SK-N-DZ (cell line): ENCODE measurements at regions not wholly inside any gene's neighbourhood (a gene's known extent, or its start where the extent isn't known, plus 50 kb on each side); places are given as distances from the start of the nearest gene placed in this dataset.
A peak's percentile ranks its signal among the peaks of the same experiment; 100 is the strongest.
"Not testable (repeated sequence)": the region's sequence is repeated elsewhere in the genome, so short reads cannot be mapped to it uniquely, and the experiment has no call there.

Experiments
- DNase-seq: peaks from one replicate; pipeline ENCODE4 v3.0.0-alpha.2; 2015; ENCODE audit warnings: low spot score

DNA sequence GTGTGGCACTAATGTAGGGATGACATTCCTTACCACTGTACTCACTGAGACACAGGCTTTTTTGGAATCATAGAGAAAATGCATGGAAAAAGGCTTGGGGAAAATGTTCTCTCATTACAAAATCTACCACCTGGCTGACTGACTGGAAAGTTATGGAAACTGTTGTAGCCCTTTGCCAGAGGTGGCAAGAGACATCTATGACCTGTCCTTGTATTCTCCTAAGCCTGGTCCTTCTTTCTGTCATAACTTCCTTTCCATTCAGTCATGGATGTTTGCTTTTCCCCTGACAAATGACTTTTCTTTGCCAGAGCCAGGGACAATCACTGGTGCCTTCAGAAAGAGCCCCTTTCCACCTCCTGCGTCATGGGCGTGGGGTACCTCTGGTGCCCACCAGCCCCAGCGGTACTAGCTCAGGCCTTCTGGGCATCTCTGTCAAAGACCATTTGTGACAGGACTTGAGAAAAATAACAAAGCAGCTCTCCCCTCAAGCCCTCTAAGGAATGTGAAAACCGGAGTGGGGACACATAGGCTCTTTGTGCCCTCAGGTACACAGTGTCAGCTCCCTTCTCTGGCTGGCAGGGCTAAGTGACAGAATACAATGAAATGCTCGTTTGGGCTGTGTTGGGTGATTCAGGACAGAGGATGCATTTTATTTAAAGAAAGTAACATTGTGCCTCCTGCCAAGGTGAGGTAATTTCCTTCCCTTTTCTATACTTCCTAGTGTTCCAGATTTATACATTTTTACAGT is 381.1 kb upstream of the RASGRP1 start:
- no peak for DNase-seq

DNA sequence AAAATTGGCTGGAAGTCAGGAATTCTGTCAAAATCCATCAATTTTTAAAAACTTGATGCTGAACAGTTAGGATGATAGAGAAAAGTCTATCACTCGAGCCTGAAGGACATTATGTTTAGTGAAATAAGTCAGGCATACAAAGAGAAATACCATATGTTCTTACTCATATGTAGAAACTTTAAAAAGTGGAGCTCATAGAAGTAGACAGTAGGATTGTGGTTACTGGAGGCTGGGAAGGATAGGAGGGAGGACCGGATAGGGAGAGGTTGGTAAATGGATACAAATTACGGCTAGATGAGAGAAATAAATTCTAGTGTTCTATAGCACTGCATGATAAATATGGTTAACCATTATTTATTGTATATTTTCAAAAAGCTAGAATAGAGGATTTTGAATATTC is 389.5 kb upstream of the RASGRP1 start:
- no peak for DNase-seq

DNA sequence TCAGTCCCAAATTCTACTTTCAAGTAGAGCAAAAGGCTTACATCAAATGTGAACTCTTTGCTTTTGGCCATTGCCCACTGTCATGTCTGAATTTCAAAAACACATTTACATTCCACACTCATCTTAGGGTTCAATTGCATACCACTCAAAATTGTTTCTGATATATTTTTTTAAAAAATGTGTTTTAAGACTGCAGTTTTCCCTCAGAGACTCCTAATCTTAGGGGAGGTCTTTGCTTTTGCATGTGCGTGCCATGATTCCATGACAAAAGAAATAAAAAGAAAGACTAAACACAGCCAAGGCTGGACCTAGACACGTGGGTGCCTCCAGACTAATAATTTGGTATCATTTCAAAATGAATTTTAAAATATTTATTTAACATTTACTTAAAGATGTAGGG is 396.8 kb upstream of the RASGRP1 start:
- DNase-seq: no peak

DNA sequence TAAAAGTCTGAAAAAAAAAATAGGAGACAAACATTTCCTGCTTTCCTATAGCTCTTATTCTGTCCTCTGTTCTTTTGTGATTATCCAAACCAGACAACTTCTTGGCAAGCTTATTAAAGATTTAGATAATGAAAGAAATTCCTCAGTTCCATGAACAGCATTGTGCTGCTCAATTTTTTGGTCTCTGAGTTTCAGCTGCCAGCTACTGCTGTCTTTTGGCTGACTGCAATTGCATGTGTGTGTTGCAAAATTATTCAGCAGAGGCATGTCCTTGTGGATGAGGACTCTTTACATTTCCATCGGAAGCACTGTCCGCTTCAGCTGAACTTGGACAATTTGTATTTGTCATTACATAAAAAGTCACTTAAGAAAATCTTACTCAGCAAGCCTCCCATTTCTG is 397.3 kb upstream of the RASGRP1 start:
- DNase-seq: no peak

DNA sequence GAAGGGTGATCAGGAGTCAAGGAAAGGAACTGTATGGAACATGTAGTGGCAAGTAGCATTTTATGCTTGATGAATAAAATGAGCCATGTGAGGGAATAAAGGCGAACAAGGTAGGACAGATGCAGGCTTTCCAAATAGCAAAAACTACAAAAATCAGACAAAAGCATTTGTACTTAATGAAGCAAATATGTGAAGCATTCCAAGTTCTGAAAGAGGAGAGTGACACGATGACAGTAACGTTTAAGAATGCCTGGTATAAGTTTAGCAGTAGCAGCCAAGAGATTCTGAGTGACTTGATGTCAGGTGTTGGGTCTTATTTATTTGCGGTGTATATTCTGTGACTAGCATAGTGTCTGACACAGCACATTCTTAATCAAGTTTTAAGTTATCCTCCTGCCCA is 408.2 kb upstream of the RASGRP1 start:
- DNase-seq: no peak

DNA sequence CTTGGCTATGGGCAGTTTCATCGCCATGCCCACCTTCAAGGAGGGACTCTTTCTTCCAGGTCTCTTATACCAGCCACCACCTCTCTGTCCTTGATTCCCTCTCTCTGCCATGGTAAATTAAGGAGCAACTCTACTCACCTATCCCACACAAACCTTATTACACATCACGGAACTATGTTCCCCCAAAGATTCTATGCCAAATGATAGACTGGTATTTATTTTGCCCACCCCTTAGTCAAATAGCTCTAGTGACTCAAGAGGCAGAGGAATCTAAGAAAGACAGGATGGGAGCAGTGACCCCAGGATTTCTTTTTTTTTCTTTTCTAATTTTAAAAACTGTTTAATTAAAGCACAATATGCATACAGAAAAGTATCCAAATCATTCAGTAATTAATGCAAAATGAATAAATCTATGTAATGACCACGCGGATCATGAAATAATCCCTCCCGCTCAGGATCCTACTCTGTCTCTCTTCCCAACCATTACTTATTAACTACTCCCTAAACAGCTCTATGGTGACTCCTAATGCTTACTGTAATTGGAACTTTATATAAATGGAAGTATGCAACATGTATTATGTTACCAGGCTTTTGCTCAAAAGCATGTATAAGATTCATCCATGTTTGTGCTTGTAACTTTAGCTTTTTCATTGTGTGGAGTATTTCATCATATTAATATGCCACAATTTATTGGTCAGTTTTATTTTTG is 410.8 kb upstream of the RASGRP1 start:
- DNase-seq: no peak

DNA sequence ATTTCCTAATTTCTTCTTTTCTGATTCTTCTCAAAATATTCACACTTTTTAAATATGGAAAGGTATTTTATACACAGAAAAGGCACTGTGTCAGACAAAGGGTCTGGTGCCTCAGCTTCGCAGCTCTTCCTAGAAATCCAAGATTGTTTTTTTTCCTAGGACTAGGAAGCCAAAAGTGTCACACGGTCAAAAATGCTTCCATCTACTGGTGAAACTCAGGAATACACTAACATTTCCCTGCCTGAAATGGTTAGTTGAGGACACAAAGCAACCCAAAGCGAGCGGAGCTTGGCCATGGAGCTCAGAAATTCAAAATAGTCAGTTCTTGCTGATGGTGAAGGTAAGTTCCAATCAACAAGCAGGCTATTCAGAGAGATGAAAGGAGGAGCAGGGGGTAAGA is 426.5 kb upstream of the RASGRP1 start:
- peak; percentile 37 for DNase-seq

DNA sequence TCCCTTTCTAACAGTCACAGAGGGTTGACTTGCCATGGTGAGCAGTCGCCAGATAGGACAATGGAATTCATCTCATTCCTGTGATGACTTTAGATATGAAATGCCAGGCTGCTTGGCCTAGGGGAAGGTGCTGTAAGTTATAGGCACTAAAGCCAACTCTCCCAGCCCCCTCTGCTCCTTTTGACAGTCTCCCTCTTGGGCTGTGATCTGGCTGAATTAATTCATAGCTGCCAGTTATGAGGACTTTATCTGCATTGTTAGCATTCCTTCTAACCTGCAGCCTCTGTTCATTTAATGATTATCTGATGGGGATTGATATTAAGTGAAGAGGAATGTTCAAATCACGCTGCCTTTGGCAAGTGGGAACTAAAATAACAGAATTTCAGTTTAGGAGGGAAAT is 427.1 kb upstream of the RASGRP1 start:
- no peak for DNase-seq

DNA sequence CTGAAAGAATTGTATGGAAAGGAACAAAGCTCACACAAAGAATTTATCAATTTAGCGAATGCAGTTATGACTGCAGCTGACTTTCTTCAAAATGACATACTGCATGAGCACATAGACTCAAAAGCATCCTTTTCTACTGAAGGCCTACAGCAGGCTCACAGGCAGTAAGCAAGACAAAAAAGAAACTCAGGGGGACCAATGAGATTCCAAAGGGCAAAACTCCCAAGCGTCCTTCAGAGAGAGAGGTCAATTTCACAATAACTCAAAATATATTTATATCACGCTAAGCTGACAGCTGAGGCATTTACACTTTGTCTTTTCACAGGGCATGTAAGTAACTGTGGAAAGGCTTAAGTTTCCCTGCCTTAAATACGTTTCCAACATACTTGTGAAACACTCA is 427.9 kb upstream of the RASGRP1 start:
- no peak for DNase-seq

DNA sequence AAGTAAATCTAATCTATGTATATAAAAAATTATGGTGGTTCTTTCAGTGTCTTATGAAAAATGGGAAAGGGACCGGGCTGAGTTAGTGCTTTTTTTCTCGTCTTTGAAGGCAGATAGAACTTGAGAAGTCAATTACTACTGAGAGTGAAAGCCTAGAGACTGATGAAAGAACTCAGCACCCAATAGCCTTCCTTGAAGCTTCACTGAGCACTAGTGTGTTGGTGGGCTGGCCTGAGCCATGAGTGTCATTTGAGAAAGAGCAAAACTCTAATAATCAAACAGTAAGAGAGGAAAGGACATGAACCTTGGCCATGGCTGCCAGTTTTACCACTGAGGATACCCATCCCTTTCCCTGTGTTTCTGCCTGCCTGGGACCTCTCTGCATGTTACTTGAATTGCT is 428.3 kb upstream of the RASGRP1 start:
- no peak for DNase-seq

DNA sequence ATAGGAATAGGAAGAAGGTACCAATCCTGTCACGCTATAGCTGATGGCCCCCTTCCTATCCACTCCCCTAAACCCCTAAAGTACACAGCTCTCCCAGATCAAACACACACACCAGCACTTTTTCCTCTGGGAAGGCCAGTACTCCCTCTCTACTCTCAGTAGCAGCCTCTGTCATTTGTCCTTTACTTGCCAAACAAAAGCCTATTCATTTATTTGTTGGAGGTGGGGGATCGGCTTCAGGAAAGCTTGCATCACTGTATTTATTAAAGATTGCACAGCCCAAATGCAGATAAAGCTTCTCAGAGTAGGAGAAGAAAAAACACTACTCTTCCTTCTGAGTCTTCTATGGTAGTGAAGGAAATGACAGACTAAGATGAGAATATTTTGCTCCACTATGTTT is 429.7 kb upstream of the RASGRP1 start:
- DNase-seq: no peak

DNA sequence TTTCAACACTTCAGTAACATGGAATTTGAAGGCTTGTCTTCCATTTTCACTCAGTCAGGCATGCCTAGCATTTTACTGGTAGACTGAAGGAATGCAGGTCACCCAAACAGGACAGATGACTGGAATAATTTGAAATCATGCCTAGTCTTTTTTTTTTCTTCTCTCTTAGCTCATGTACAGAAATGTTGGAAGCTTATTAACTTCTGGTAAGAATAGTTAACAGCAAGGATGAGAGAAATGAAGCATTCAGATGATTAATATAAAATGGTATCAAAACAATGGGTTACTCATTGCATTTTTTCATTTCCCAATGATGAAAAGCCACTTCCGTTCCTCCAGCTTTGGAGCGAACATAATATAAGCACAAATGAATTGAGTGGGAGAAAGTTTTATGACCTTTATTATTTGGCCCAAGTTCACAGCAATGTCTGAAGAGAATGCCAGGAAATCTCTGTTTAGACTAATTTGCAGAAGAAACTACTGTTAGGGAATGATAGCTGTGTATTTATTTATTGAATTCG is 431.6 kb upstream of the RASGRP1 start:
- no peak for DNase-seq

DNA sequence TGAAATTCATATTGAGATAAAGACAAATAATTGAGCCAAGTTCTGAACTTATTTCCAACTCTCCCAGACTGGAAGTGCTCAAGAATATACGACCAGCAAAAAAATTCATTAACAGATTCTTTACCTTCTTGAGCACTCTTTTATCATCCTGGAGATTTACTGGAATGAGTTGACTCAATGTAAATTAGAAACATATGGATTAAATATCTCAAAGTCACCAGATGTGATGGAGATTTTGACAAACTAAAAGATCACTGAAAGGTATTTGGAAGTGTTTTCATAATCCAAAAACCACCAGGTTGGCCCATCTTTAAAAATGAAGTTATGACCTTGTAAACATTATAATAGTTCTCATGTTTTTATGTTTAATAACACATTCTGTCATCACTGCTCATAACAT is 433.2 kb upstream of the RASGRP1 start:
- DNase-seq: no peak

DNA sequence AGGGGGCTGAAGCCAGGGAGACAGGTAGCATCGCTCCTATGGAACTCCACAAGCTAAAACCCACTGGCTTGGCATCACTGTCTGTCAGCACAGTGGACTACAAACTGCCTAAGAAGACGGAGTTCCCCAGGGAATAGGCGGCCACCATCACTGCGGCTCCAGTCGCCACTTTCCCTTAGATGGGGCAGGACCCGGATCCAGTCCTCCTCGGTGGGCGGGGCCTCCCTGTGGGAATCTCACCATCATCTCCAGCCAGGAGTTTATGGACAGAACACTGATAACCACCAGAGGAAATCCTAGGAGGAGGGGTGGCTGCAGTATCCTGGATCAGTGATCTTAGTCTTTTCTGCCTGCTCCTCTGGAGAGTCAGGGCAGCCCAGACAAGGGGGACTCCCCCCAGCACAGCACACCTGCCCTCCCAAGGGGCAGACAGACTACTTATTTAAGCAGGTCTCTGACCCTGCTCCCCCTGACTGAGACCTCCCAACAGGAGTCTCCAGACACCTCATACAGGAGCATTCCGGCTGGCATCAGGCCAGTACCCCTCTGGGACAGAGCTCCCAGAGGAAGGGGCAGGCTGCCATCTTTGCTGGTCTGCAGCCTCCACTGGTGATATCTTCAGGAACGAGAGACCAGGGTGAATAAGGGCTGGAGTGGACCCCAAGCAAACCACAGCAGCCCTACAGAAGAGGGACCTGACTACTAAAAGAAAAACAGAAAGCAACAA is 435.6 kb upstream of the RASGRP1 start:
- DNase-seq: peak; percentile 45

DNA sequence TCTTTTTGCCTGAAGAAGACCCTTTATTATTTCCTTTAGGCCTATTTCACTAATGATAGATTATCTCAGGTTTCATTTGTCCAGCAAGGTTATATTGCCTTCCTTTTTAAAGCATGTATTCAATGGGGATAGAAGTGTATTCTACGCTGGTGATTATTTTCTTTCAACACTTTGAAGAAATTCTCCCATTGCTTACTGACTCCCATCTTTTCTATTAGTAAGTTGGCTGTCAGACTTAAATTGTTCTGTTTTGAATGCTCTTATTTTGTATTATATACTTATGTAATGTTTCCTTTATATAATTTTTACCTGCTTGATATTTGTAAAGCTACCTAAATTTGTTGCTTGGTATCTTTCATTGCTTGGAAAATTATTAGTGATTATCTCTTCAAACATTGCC is 445.1 kb upstream of the RASGRP1 start:
- DNase-seq: no peak

DNA sequence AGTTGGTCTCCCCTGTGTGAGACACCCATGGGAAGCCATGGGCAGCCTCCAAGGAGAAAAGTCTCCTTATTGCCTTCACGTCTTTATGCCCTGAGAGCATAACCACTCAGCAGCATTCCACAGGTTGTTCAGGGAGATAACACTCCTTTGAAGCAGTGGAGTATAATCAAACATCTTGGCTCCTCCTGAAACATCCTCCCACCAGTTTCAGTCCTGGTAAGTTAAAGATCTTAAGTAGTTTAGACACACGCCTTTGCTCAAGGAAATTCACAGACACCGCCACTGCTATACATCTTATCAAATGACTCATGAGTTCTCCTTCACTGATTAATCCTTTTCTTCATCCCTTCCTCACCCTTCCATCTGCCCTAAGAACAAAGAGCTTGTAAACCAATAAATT is 446.5 kb upstream of the RASGRP1 start:
- DNase-seq: not testable (repeated sequence)

DNA sequence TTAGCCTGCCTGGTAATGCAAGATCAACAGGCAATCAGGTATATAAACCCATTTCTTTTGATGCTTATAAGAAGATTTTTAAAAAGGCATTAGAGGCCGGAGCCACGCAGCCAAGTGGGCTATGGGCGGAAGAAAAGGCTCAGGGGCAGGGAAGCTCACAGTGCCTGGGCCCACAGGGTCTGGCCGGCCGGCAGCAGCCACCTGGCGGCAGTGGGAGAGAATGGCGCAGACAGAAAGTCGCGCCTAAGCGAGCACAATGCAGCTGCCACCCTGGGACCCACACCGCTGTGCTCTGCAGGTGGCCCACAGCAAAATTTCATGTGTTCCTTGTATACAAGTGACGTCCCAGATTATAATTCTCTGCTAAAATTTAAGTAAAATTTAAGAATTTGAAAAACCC is 448.6 kb upstream of the RASGRP1 start:
- peak; percentile 9 for DNase-seq

DNA sequence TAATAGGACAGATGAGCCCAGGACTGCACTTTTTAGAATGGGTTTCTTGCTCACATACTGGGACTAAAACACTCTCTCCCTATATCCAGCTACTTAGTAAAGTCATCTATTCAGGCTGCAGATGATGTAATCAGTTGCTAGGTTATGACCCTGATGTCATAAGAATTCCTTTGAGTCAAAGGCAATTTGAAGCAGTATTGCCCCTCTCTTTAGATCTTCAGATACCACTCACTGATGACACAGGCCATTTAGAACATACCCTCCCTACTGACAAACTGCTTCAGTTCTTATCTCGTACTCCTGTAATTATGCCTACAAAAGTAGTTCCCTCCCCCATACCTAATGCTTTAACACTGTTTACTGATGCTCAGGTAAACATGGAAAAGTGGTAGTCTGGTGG is 450.1 kb upstream of the RASGRP1 start:
- no peak for DNase-seq

DNA sequence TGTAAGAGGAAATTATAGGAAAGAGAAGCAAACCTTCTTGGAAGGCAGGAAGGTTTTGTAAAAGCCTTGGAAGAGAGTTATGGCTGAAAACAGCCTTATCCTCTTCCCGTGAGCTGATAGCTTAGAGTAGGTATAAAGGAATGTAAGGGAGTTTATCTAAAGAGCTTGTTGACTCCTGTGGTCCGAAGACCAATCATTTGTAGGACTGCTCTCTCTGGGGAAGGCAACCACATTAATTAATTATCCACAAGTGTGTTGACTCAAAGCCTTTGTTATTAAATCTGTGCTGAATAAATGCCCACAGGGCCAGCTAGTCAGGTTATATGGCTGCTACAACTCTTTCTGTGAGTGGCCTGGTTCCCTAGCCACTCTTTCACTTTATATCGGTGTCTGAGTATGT is 452.1 kb upstream of the RASGRP1 start:
- no peak for DNase-seq

DNA sequence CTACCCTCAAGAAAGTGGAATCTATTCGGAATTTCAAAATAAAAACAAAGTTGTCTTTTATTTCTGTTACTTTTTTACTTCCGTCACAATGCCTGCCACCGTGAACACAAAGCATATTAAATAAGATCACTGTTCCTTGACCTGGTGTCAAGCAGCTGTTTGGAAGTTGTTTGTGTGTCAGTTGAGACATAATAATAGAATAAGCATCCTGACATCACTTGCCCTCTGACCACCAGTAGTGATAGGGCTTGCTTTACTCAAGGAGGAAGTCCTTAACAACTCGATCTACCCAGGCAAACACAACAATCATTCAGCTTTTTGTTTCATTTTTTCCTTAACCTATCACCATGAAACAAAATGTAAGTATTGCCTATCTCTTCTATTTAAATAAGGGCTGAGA is 454.4 kb upstream of the RASGRP1 start:
- DNase-seq: no peak

DNA sequence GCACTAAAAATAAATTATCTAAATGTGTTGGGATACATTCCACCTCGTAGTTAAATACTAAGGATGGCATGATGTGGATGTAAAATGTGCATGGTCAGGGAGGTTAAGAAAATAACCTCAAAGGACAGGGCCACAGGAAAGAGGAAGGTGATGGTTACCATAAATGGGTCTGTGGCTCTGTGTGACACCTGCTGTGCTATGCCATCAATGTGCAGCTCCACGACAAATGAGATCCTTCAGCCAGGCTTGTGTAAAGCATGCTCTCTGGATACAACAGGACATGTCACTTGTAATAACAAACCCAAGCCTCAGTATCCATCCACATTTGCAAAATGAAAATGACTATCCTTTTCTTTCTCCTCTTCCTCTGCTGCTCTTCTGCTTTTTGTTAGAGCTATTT is 456.7 kb upstream of the RASGRP1 start:
- no peak for DNase-seq

DNA sequence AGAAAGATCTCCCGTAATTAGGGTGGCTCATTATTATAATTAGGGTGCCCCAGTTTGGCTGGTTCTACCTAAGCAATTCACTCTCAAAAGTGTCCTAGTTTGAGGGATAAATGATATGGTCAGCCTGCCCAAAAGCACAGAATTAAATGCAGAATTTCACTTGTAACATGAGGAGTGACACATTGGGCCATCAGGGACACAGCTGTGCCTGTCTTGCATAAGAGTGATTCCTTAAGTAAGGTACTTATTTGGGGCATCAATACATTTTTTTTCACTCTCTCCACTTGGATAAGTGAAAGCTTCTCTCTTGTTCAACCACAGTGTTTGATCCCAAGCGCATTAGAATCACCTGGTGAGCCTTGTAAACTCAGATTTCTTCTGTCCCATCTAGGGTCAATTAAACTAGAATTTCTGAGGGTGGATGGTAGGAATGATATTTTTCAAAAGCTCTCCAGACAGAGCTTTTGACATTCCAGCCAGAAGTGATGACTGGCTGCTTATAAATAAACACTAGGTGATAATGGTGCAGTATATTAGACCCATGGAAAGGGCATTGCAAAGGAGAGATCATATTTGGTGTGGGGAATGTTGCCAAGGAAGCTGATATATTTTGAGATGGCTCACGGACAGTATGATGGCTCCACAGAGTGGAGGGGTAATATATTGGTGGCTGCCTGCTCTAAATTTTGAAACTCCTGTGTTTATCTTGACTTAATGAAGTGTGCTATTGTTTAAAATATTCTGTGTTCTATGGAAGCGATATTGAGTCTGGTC is 458.1 kb upstream of the RASGRP1 start:
- DNase-seq: no peak
